GM20431 (cell line): ENCODE measurements at regions not wholly inside any gene's neighbourhood (a gene's known extent, or its start where the extent isn't known, plus 50 kb on each side); places are given as distances from the start of the nearest gene placed in this dataset.

Experiments used
- in situ Hi-C: fragments of 300-500 bp; cut with MseI, MboI; formaldehyde crosslinking; loops from one replicate; pipeline ENCODE4 v1.15.0; 2020; ENCODE audit warnings: low sequenced_read_pairs; ENCODE audit not compliant: unreplicated experiment

- in situ Hi-C loops = no loop called here
These were observed 169.5 kb upstream of the STARD13 start for GRCh38 chr13:33454844-33455705.

GRCh38 chr13:33459702-33460101 lies 174.1 kb upstream of the STARD13 start:
- in situ Hi-C loops = no loop called here

- in situ Hi-C loops = no loop called here
These were observed 176.6 kb upstream of the STARD13 start for GRCh38 chr13:33462109-33462508.

- in situ Hi-C loops = no loop called here
These were observed 178.8 kb upstream of the STARD13 start for GRCh38 chr13:33464345-33464744.

GRCh38 chr13:33466262-33466661 lies 180.7 kb upstream of the STARD13 start:
- in situ Hi-C loops = no loop called here

GRCh38 chr13:33467556-33467955 lies 182.0 kb upstream of the STARD13 start:
- in situ Hi-C loops = no loop called here

- in situ Hi-C loops = no loop called here
These were observed 185.6 kb upstream of the STARD13 start for GRCh38 chr13:33471204-33471603.

GRCh38 chr13:33472446-33472845 lies 186.9 kb upstream of the STARD13 start:
- in situ Hi-C loops = no loop called here

- in situ Hi-C loops = no loop called here
These were observed 193.6 kb upstream of the STARD13 start for GRCh38 chr13:33479105-33479504.

GRCh38 chr13:33480561-33480960 lies 195.0 kb upstream of the STARD13 start:
- in situ Hi-C loops = no loop called here

GRCh38 chr13:33483471-33483870 lies 197.9 kb upstream of the STARD13 start:
- in situ Hi-C loops = no loop called here

GRCh38 chr13:33485247-33485646 lies 199.7 kb upstream of the STARD13 start:
- in situ Hi-C loops = no loop called here

GRCh38 chr13:33487575-33488243 lies 202.2 kb upstream of the STARD13 start:
- in situ Hi-C loops = no loop called here

GRCh38 chr13:33489563-33489962 lies 204.0 kb upstream of the STARD13 start:
- in situ Hi-C loops = no loop called here

- in situ Hi-C loops = no loop called here
These were observed 205.1 kb upstream of the STARD13 start for GRCh38 chr13:33490461-33491327.

GRCh38 chr13:33493672-33494365 lies 208.3 kb upstream of the STARD13 start:
- in situ Hi-C loops = no loop called here

- in situ Hi-C loops = no loop called here
These were observed 209.1 kb upstream of the STARD13 start for GRCh38 chr13:33494596-33495204.

GRCh38 chr13:33496336-33496735 lies 210.8 kb upstream of the STARD13 start:
- in situ Hi-C loops = no loop called here

GRCh38 chr13:33497146-33497845 lies 211.7 kb upstream of the STARD13 start:
- in situ Hi-C loops = no loop called here
